Duodenal mucosa (tissue), 2 donors: ENCODE measurements at regions not wholly inside any gene's neighbourhood (a gene's known extent, or its start where the extent isn't known, plus 50 kb on each side); places are given as distances from the start of the nearest gene placed in this dataset.

Source experiments
- H3K27ac ChIP-seq: one replicate; pipeline ENCODE4 v1.7.0; 2013; ENCODE audit warnings: low read depth, low read length
- H3K27me3 ChIP-seq, 2 donors: one replicate each; pipeline ENCODE4 v1.7.0; 2013; ENCODE audit warnings: low read length in 2 of 2, control low read depth in 1 of 2; ENCODE audit not compliant: insufficient read depth in 2 of 2, control insufficient read depth in 1 of 2
- H3K36me3 ChIP-seq, 2 donors: one replicate each; pipeline ENCODE4 v1.7.0; 2013; ENCODE audit warnings: low read length in 2 of 2, control low read depth in 1 of 2; ENCODE audit not compliant: insufficient read depth in 2 of 2, control insufficient read depth in 1 of 2
- H3K4me1 ChIP-seq, 2 donors: one replicate each; pipeline ENCODE4 v1.7.0; 2013; ENCODE audit warnings: low read length in 2 of 2, control low read depth in 1 of 2; ENCODE audit not compliant: insufficient read depth in 2 of 2, control insufficient read depth in 1 of 2
- H3K4me3 ChIP-seq, 2 donors: one replicate each; pipeline ENCODE4 v1.7.0; 2013; ENCODE audit warnings: low read length in 2 of 2, low read depth in 1 of 2
- H3K9ac ChIP-seq, 2 donors: one replicate each; pipeline ENCODE4 v1.7.0; 2013; ENCODE audit warnings: low read length in 2 of 2, low read depth in 1 of 2
- H3K9me3 ChIP-seq, 2 donors: one replicate each; pipeline ENCODE4 v1.7.0; 2013; ENCODE audit warnings: low read length in 2 of 2, control low read depth in 1 of 2; ENCODE audit not compliant: control insufficient read depth in 1 of 2

GRCh38 chr2:66897691-66898150 is 462.8 kb downstream of the MEIS1 start:
- H3K27me3 ChIP-seq, result peaks cover 0 to 2% of the 10 kb centered on the region in 2 donors

GRCh38 chr2:66899109-66899508 is 464.2 kb downstream of the MEIS1 start:
- Histone ChIP-seq H3K4me1 (peaks cover 0 to 3% of the 10 kb centered on the region in 2 donors), H3K36me3 (no peaks in the 10 kb centered on the region), H3K9ac (no peak overlapping the region), H3K27ac (no peak overlapping the region), H3K4me3 (no peak overlapping the region), H3K9me3 (no peaks in the 10 kb centered on the region), H3K27me3 (peaks cover 0 to 2% of the 10 kb centered on the region in 2 donors)

More at GRCh38 chr2:66897691-66898150, 462.8 kb downstream of the MEIS1 start:
- no peak overlapping the region for H3K27ac ChIP-seq
- H3K4me3 ChIP-seq, result no peak overlapping the region
- H3K36me3 ChIP-seq, result no peaks in the 10 kb centered on the region
- no peak overlapping the region for H3K9ac ChIP-seq
- H3K9me3 ChIP-seq, result no peaks in the 10 kb centered on the region
- peaks cover 0 to 3% of the 10 kb centered on the region in 2 donors for H3K4me1 ChIP-seq

GRCh38 chr2:66899648-66900047 is 464.7 kb downstream of the MEIS1 start:
- no peak overlapping the region for H3K9ac ChIP-seq
- H3K9me3 ChIP-seq, result no peaks in the 10 kb centered on the region
- no peaks in the 10 kb centered on the region for H3K36me3 ChIP-seq
- no peak overlapping the region for H3K27ac ChIP-seq
- H3K4me3 ChIP-seq, result no peak overlapping the region
- H3K4me1 ChIP-seq, result peaks cover 0 to 3% of the 10 kb centered on the region in 2 donors
- H3K27me3 ChIP-seq, result peaks cover 0 to 2% of the 10 kb centered on the region in 2 donors

GRCh38 chr2:66901344-66901743 is 466.4 kb downstream of the MEIS1 start:
- Histone ChIP-seq H3K36me3 (no peaks in the 10 kb centered on the region), H3K27me3 (no peaks in the 10 kb centered on the region), H3K9ac (no peak overlapping the region), H3K9me3 (no peaks in the 10 kb centered on the region), H3K4me3 (no peak overlapping the region), H3K27ac (no peak overlapping the region), H3K4me1 (peaks cover 0 to 3% of the 10 kb centered on the region in 2 donors)

- Histone ChIP-seq H3K4me1 (no peaks in the 10 kb centered on the region), H3K36me3 (no peaks in the 10 kb centered on the region), H3K9ac (no peak overlapping the region), H3K4me3 (no peak overlapping the region), H3K27ac (no peak overlapping the region), H3K9me3 (no peaks in the 10 kb centered on the region), H3K27me3 (no peaks in the 10 kb centered on the region)
Observed at GRCh38 chr2:66903183-66903582, 468.3 kb downstream of the MEIS1 start.

GRCh38 chr2:66903745-66904465 is 469.0 kb downstream of the MEIS1 start:
- Histone ChIP-seq H3K36me3 (no peaks in the 10 kb centered on the region), H3K4me1 (no peaks in the 10 kb centered on the region), H3K4me3 (no peak overlapping the region), H3K9ac (no peak overlapping the region), H3K27me3 (no peaks in the 10 kb centered on the region), H3K27ac (no peak overlapping the region), H3K9me3 (no peaks in the 10 kb centered on the region)

GRCh38 chr2:66915237-66915636 is 480.3 kb downstream of the MEIS1 start:
- H3K27me3 ChIP-seq, result no peaks in the 10 kb centered on the region
- H3K27ac ChIP-seq, result no peak overlapping the region
- H3K36me3 ChIP-seq, result no peaks in the 10 kb centered on the region
- no peaks in the 10 kb centered on the region for H3K9me3 ChIP-seq
- H3K9ac ChIP-seq, result no peak overlapping the region
- no peaks in the 10 kb centered on the region for H3K4me1 ChIP-seq
- H3K4me3 ChIP-seq, result no peak overlapping the region

GRCh38 chr2:66919286-66919685 is 477.8 kb upstream of the ETAA1 start:
- Histone ChIP-seq H3K36me3 (no peaks in the 10 kb centered on the region), H3K4me3 (no peak overlapping the region), H3K27ac (no peak overlapping the region), H3K4me1 (no peaks in the 10 kb centered on the region), H3K9me3 (no peaks in the 10 kb centered on the region), H3K27me3 (no peaks in the 10 kb centered on the region), H3K9ac (no peak overlapping the region)

GRCh38 chr2:66920415-66920814 is 476.7 kb upstream of the ETAA1 start:
- H3K9ac ChIP-seq, result no peak overlapping the region

GRCh38 chr2:66925128-66925527 is 472.0 kb upstream of the ETAA1 start:
- Histone ChIP-seq H3K9ac (no peak overlapping the region), H3K27me3 (no peaks in the 10 kb centered on the region), H3K27ac (no peak overlapping the region), H3K9me3 (no peaks in the 10 kb centered on the region), H3K4me3 (no peak overlapping the region), H3K36me3 (no peaks in the 10 kb centered on the region), H3K4me1 (peaks cover 6 to 7% of the 10 kb centered on the region in 2 donors)

More at GRCh38 chr2:66920415-66920814, 476.7 kb upstream of the ETAA1 start:
- Histone ChIP-seq H3K9me3 (no peaks in the 10 kb centered on the region), H3K4me3 (no peak overlapping the region), H3K27me3 (no peaks in the 10 kb centered on the region), H3K36me3 (no peaks in the 10 kb centered on the region), H3K4me1 (no peaks in the 10 kb centered on the region), H3K27ac (no peak overlapping the region)
